GM23248 (cell line): ENCODE measurements at regions not wholly inside any gene's neighbourhood (a gene's known extent, or its start where the extent isn't known, plus 50 kb on each side); places are given as distances from the start of the nearest gene placed in this dataset.
A peak's percentile ranks its signal among the peaks of the same experiment; 100 is the strongest.

Source experiments
- DNase-seq: peaks from one replicate; pipeline ENCODE4 v3.0.0-alpha.2; 2015
- H2AFZ ChIP-seq: fragments of 200-600 bp; sonication (generic); 2 replicates; pipeline ENCODE4 v1.6.1; 2016; ENCODE audit warnings: antibody characterized with exemption
- H3F3A ChIP-seq: fragments of 200-600 bp; sonication (generic); 2 replicates; pipeline ENCODE4 v1.6.1; 2016; ENCODE audit warnings: mild to moderate bottlenecking, antibody characterized with exemption, mixed run types; ENCODE audit not compliant: insufficient read depth
- H3K27ac ChIP-seq: fragments of 200-600 bp; sonication (generic); 2 replicates; pipeline ENCODE4 v1.5.1; 2016; ENCODE audit warnings: mild to moderate bottlenecking
- H3K27me3 ChIP-seq: fragments of 200-600 bp; sonication (generic); replicated peaks from 2 replicates; pipeline ENCODE4 v1.6.1; 2016; ENCODE audit warnings: mild to moderate bottlenecking; ENCODE audit not compliant: insufficient read depth
- H3K36me3 ChIP-seq: fragments of 200-600 bp; sonication (generic); 2 replicates; pipeline ENCODE4 v1.6.1; 2016; ENCODE audit warnings: low read depth, mild to moderate bottlenecking
- H3K4me1 ChIP-seq: fragments of 200-600 bp; sonication (generic); 2 replicates; pipeline ENCODE4 v1.6.1; 2016; ENCODE audit warnings: mild to moderate bottlenecking; ENCODE audit not compliant: insufficient read depth
- H3K4me2 ChIP-seq: fragments of 200-600 bp; sonication (generic); one replicate; pipeline ENCODE4 v1.6.1; 2016; ENCODE audit warnings: mild to moderate bottlenecking; ENCODE audit not compliant: unreplicated experiment
- H3K4me3 ChIP-seq: fragments of 200-600 bp; sonication (generic); 2 replicates; pipeline ENCODE4 v1.5.1; 2016; ENCODE audit warnings: mild to moderate bottlenecking
- H3K79me2 ChIP-seq: fragments of 200-600 bp; sonication (generic); 2 replicates; pipeline ENCODE4 v1.6.1; 2016; ENCODE audit warnings: mild to moderate bottlenecking; ENCODE audit not compliant: insufficient read depth
- H3K9ac ChIP-seq: fragments of 200-600 bp; sonication (generic); 2 replicates; pipeline ENCODE4 v1.6.1; 2016; ENCODE audit warnings: mild to moderate bottlenecking
- H3K9me2 ChIP-seq: fragments of 200-600 bp; sonication (generic); 2 replicates; pipeline ENCODE4 v1.6.1; 2016; ENCODE audit warnings: mixed run types, mild to moderate bottlenecking, moderate library complexity; ENCODE audit not compliant: insufficient read depth
- H3K9me3 ChIP-seq: fragments of 200-600 bp; sonication (generic); one replicate; pipeline ENCODE4 v1.6.1; 2017; ENCODE audit warnings: low read depth
- H4K20me1 ChIP-seq: fragments of 200-600 bp; sonication (generic); 2 replicates; pipeline ENCODE4 v1.6.0; 2016; ENCODE audit not compliant: insufficient read depth
- EZH2 ChIP-seq: fragments of 200-600 bp; sonication (generic); IDR thresholded peaks from 2 replicates; pipeline ENCODE4 v1.6.1; 2018; ENCODE audit warnings: antibody characterized with exemption, mild to moderate bottlenecking; ENCODE audit not compliant: insufficient read depth, poor library complexity, severe bottlenecking
- EZH2phosphoT487 ChIP-seq: fragments of 200-600 bp; sonication (generic); IDR thresholded peaks from 2 replicates; pipeline ENCODE4 v1.6.1; 2018; ENCODE audit warnings: antibody characterized with exemption, moderate library complexity, mild to moderate bottlenecking, low read depth; ENCODE audit not compliant: insufficient read depth
- WGBS, 2 experiments: methylation state at CpG; one replicate each; pipeline ENCODE4 v1.1.6; 2015 to 2017; ENCODE audit warnings: low lambda C conversion rate in 2 of 2, low coverage in 1 of 2; ENCODE audit errors: missing lambda C conversion rate in 2 of 2; 5-methylcytosine and 5-hydroxymethylcytosine counted together
- in situ Hi-C: fragments of 300-500 bp; cut with MboI; formaldehyde crosslinking; loops from 2 replicates; pipeline ENCODE4 v1.15.0; 2020

GRCh38 chr19:28640506-28640905, 572.4 kb downstream of the UQCRFS1 start:
- Histone ChIP-seq H3K4me1 (no peaks in the 10 kb centered on the region), H3F3A (no peaks in the 10 kb centered on the region), H3K9me2 (no peaks in the 10 kb centered on the region), H3K4me3 (no peak overlapping the region), H3K9ac (no peak overlapping the region), H3K4me2 (no peak overlapping the region), H3K27me3 (0 out of 2 replicates have a peak, but pooled peaks cover 12% of the 10 kb centered on the region), H3K79me2 (no peaks in the 10 kb centered on the region), H3K36me3 (no peaks in the 10 kb centered on the region), H3K27ac (no peak overlapping the region), H2AFZ (no peak overlapping the region), H4K20me1 (no peaks in the 10 kb centered on the region), H3K9me3 (no peaks in the 10 kb centered on the region)
- TF ChIP-seq EZH2 (no peak), EZH2phosphoT487 (no peak)
- in situ Hi-C loops, result no loop called here
- 23 to 24% methylated on average over 4 of the region's 4 CpGs for WGBS, 2 experiments
- DNase-seq, result no peak

GRCh38 chr19:28638445-28638844, 574.5 kb downstream of the UQCRFS1 start:
- in situ Hi-C loops, result no loop called here
- TF ChIP-seq EZH2 (no peak), EZH2phosphoT487 (no peak)
- no peak overlapping the region for H3K4me3 ChIP-seq
- WGBS, 2 experiments, result 19 to 20% methylated on average over 4 of the region's 4 CpGs
- H3K27ac ChIP-seq, result no peak overlapping the region
- H4K20me1 ChIP-seq, result no peaks in the 10 kb centered on the region
- H3K9me3 ChIP-seq, result no peaks in the 10 kb centered on the region
- no peaks in the 10 kb centered on the region for H3F3A ChIP-seq
- H3K27me3 ChIP-seq, result 0 out of 2 replicates have a peak, but pooled peaks cover 12% of the 10 kb centered on the region
- no peak overlapping the region for H3K4me2 ChIP-seq
- no peak for DNase-seq
- H3K4me1 ChIP-seq, result no peaks in the 10 kb centered on the region
- H2AFZ ChIP-seq, result no peak overlapping the region
- H3K36me3 ChIP-seq, result no peaks in the 10 kb centered on the region
- H3K9ac ChIP-seq, result no peak overlapping the region
- no peaks in the 10 kb centered on the region for H3K79me2 ChIP-seq
- no peaks in the 10 kb centered on the region for H3K9me2 ChIP-seq

- Histone ChIP-seq H2AFZ (no peak overlapping the region), H3K4me1 (no peaks in the 10 kb centered on the region), H3K27me3 (0 out of 2 replicates have a peak, but pooled peaks cover 12% of the 10 kb centered on the region), H3K9me2 (no peaks in the 10 kb centered on the region), H3K36me3 (no peaks in the 10 kb centered on the region), H3K9ac (no peak overlapping the region), H3K4me3 (no peak overlapping the region), H3K9me3 (no peaks in the 10 kb centered on the region), H3K27ac (no peak overlapping the region), H3F3A (no peaks in the 10 kb centered on the region), H3K4me2 (no peak overlapping the region), H3K79me2 (no peaks in the 10 kb centered on the region), H4K20me1 (no peaks in the 10 kb centered on the region)
- in situ Hi-C loops, result no loop called here
- no peak for TF ChIP-seq EZH2phosphoT487
- no peak for DNase-seq
- 22 to 29% methylated on average over 5 of the region's 5 CpGs for WGBS, 2 experiments
Measured at GRCh38 chr19:28636706-28637105, 576.2 kb downstream of the UQCRFS1 start.

GRCh38 chr19:28636016-28636629, 576.8 kb downstream of the UQCRFS1 start:
- 11 to 17% methylated on average over 5 of the region's 5 CpGs for WGBS, 2 experiments
- Histone ChIP-seq H3K36me3 (no peaks in the 10 kb centered on the region), H2AFZ (no peak overlapping the region), H3F3A (no peaks in the 10 kb centered on the region), H3K9me2 (no peaks in the 10 kb centered on the region), H4K20me1 (no peaks in the 10 kb centered on the region), H3K9ac (no peak overlapping the region), H3K9me3 (no peaks in the 10 kb centered on the region), H3K27me3 (0 out of 2 replicates have a peak, but pooled peaks cover 13% of the 10 kb centered on the region), H3K4me2 (no peak overlapping the region), H3K27ac (no peak overlapping the region), H3K4me1 (no peaks in the 10 kb centered on the region), H3K79me2 (no peaks in the 10 kb centered on the region), H3K4me3 (no peak overlapping the region)
- peak; percentile 6 for DNase-seq
- in situ Hi-C loops, result no loop called here
- TF ChIP-seq EZH2 (no peak), EZH2phosphoT487 (no peak)
